GM23338 (cell line): ENCODE measurements at regions not wholly inside any gene's neighbourhood (a gene's known extent, or its start where the extent isn't known, plus 50 kb on each side); places are given as distances from the start of the nearest gene placed in this dataset.

Source experiments
- ATAC-seq: fragments of 200-7000 bp; cut with Tn5 transposase; 3 replicates; pipeline ENCODE4 v1.9.1; 2020
- DNase-seq: peaks from one replicate; pipeline ENCODE4 v3.0.0-alpha.2; 2015; ENCODE audit warnings: low spot score
- H2AFZ ChIP-seq: fragments of 200-600 bp; sonication (generic); 2 replicates; pipeline ENCODE4 v1.8.0; 2016; ENCODE audit warnings: antibody characterized with exemption, mild to moderate bottlenecking, moderate library complexity
- H3F3A ChIP-seq: fragments of 200-600 bp; sonication (generic); replicated peaks from 2 replicates; pipeline ENCODE4 v1.8.0; 2017; ENCODE audit warnings: antibody characterized with exemption, mixed run types, low read depth
- H3K27ac ChIP-seq: fragments of 200-600 bp; sonication (generic); 2 replicates; pipeline ENCODE4 v1.6.1; 2016; ENCODE audit warnings: low read depth
- H3K27me3 ChIP-seq: fragments of 200-600 bp; sonication (generic); 2 replicates; pipeline ENCODE4 v1.8.0; 2016; ENCODE audit warnings: mild to moderate bottlenecking, mixed run types, moderate library complexity; ENCODE audit not compliant: insufficient read depth
- H3K36me3 ChIP-seq: fragments of 200-600 bp; sonication (generic); 2 replicates; pipeline ENCODE4 v1.8.0; 2016; ENCODE audit warnings: mild to moderate bottlenecking; ENCODE audit not compliant: insufficient read depth
- H3K4me1 ChIP-seq: fragments of 200-600 bp; sonication (generic); 2 replicates; pipeline ENCODE4 v1.8.0; 2016; ENCODE audit warnings: mild to moderate bottlenecking, moderate library complexity; ENCODE audit not compliant: insufficient read depth
- H3K4me2 ChIP-seq: fragments of 200-600 bp; sonication (generic); 2 replicates; pipeline ENCODE4 v1.7.1; 2017; ENCODE audit warnings: mixed run types
- H3K4me3 ChIP-seq: fragments of 200-600 bp; sonication (generic); 2 replicates; pipeline ENCODE4 v1.6.1; 2016; ENCODE audit warnings: mixed run types
- H3K79me2 ChIP-seq: fragments of 200-600 bp; sonication (generic); replicated peaks from 2 replicates; pipeline ENCODE4 v1.8.0; 2017; ENCODE audit warnings: mild to moderate bottlenecking; ENCODE audit not compliant: insufficient read depth
- H3K9me2 ChIP-seq: fragments of 200-600 bp; sonication (generic); 2 replicates; pipeline ENCODE4 v1.8.0; 2017; ENCODE audit not compliant: insufficient read depth
- H4K20me1 ChIP-seq: fragments of 200-600 bp; sonication (generic); replicated peaks from 2 replicates; pipeline ENCODE4 v1.8.0; 2017; ENCODE audit warnings: mild to moderate bottlenecking; ENCODE audit not compliant: insufficient read depth
- H3K27ac Mint-ChIP-seq: 2 replicates; pipeline ENCODE4 v1.8.0; 2020; ENCODE audit warnings: inconsistent platforms, mild to moderate bottlenecking, moderate library complexity, mixed read lengths
- H3K27me3 Mint-ChIP-seq: 3 replicates; pipeline ENCODE4 v1.8.0; 2022; ENCODE audit warnings: low read depth, mild to moderate bottlenecking, moderate library complexity, mixed read lengths, inconsistent platforms; ENCODE audit not compliant: insufficient read depth, poor library complexity
- H3K36me3 Mint-ChIP-seq: 3 replicates; pipeline ENCODE4 v1.8.0; 2021; ENCODE audit warnings: low read depth, mild to moderate bottlenecking, inconsistent platforms, moderate library complexity, mixed read lengths
- H3K4me1 Mint-ChIP-seq: 3 replicates; pipeline ENCODE4 v1.8.0; 2020; ENCODE audit warnings: mild to moderate bottlenecking, inconsistent platforms, mixed read lengths
- H3K4me3 Mint-ChIP-seq: 3 replicates; pipeline ENCODE4 v1.8.0; 2021; ENCODE audit warnings: moderate library complexity, mild to moderate bottlenecking, inconsistent platforms, mixed read lengths
- H3K9me3 Mint-ChIP-seq: 3 replicates; pipeline ENCODE4 v1.8.0; 2020; ENCODE audit warnings: moderate library complexity, mild to moderate bottlenecking, inconsistent platforms, mixed read lengths
- CREB1 ChIP-seq: fragments of 250-450 bp; sonication (Bioruptor Pico); IDR thresholded peaks from 2 replicates; pipeline ENCODE4 v1.5.0; 2020; ENCODE audit warnings: low read depth, mild to moderate bottlenecking, moderate library complexity
- EZH2 ChIP-seq: fragments of 200-600 bp; sonication (generic); IDR thresholded peaks from one replicate; pipeline ENCODE4 v1.8.0; 2017; ENCODE audit warnings: antibody characterized with exemption, mild to moderate bottlenecking, low read depth; ENCODE audit not compliant: unreplicated experiment
- EZH2phosphoT487 ChIP-seq: fragments of 200-600 bp; sonication (generic); IDR thresholded peaks from one replicate; pipeline ENCODE4 v1.8.1; 2018; ENCODE audit warnings: antibody characterized with exemption; ENCODE audit not compliant: unreplicated experiment
- JUNB ChIP-seq: IDR thresholded peaks from one replicate; pipeline ENCODE4 v1.6.1; 2016; ENCODE audit warnings: antibody characterized with exemption; ENCODE audit not compliant: unreplicated experiment
- NANOG ChIP-seq: IDR thresholded peaks from 2 replicates; pipeline ENCODE4 v1.6.1; 2016; ENCODE audit warnings: antibody characterized with exemption, borderline replicate concordance
- POLR2AphosphoS5 ChIP-seq: IDR thresholded peaks from 2 replicates; pipeline ENCODE4 v1.6.1; 2016; ENCODE audit warnings: antibody characterized with exemption, low read depth
- STAT1 ChIP-seq: IDR thresholded peaks from one replicate; pipeline ENCODE4 v1.6.1; 2016; ENCODE audit warnings: antibody characterized with exemption; ENCODE audit not compliant: unreplicated experiment
- ZNF114 ChIP-seq: fragments of 250-450 bp; sonication (Bioruptor Pico); IDR thresholded peaks from 2 replicates; pipeline ENCODE4 v1.5.0; 2020; ENCODE audit warnings: mild to moderate bottlenecking, moderate library complexity
- ZNF331 ChIP-seq: fragments of 250-450 bp; sonication (Bioruptor Pico); IDR thresholded peaks from 2 replicates; pipeline ENCODE4 v1.5.0; 2020; ENCODE audit warnings: low read depth, mild to moderate bottlenecking, moderate library complexity
- TF ChIP-seq, protein P1 (sequence below): IDR thresholded peaks from 2 replicates; pipeline ENCODE4 v1.6.1; 2016; ENCODE audit warnings: antibody characterized with exemption
- TF ChIP-seq, protein P2 (sequence below): fragments of 250-450 bp; sonication (Bioruptor Pico); IDR thresholded peaks from 2 replicates; pipeline ENCODE4 v1.5.0; 2020; ENCODE audit warnings: mild to moderate bottlenecking, moderate library complexity
- TF ChIP-seq, protein P3 (sequence below): IDR thresholded peaks from one replicate; pipeline ENCODE4 v1.6.1; 2018; ENCODE audit warnings: antibody characterized with exemption; ENCODE audit not compliant: unreplicated experiment
- TF ChIP-seq, protein P4 (sequence below), 2 experiments: fragments of 200-600 bp in 1 of 2; sonication (generic) in 1 of 2; conservative IDR thresholded peaks; 2 replicates each; pipeline versions ENCODE4 v1.5.1 to v1.6.1; 2016 to 2017; ENCODE audit warnings: antibody characterized with exemption in 2 of 2, low read depth in 2 of 2, mild to moderate bottlenecking in 2 of 2, moderate library complexity in 1 of 2

DNA sequence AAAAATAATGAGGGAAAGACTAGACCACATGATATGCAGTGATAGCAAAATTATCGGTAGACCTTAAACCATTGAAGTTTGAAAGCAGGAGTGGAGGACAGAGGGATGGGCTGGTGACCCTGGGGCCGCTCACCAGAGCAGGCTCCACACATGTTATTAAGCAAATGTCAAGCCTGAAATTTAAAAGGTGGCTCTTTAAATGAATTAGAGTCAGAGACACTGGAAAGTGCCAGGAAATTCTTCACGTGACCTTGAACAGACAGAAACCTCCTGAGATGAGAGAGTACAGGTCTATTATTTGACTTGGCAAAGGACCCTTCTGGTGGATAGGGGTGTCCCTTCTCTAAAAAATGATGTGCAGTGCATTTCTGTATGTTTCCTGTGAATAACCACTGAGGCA, 111.0 kb upstream of the CPEB4 start:
- Mint-ChIP-seq H3K9me3 (no peaks in the 10 kb centered on the region), H3K4me3 (no peak overlapping the region), H3K27me3 (peaks cover 12% of the 10 kb centered on the region), H3K36me3 (no peaks in the 10 kb centered on the region), H3K4me1 (peaks cover 13% of the 10 kb centered on the region), H3K27ac (no peak overlapping the region)
- TF ChIP-seq EZH2: no peak
- no peak for TF ChIP-seq ZNF114 (CRISPR knock-in tag)
- TF ChIP-seq, protein P1, sequence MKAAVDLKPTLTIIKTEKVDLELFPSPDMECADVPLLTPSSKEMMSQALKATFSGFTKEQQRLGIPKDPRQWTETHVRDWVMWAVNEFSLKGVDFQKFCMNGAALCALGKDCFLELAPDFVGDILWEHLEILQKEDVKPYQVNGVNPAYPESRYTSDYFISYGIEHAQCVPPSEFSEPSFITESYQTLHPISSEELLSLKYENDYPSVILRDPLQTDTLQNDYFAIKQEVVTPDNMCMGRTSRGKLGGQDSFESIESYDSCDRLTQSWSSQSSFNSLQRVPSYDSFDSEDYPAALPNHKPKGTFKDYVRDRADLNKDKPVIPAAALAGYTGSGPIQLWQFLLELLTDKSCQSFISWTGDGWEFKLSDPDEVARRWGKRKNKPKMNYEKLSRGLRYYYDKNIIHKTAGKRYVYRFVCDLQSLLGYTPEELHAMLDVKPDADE: no peak
- TF ChIP-seq, protein P2, sequence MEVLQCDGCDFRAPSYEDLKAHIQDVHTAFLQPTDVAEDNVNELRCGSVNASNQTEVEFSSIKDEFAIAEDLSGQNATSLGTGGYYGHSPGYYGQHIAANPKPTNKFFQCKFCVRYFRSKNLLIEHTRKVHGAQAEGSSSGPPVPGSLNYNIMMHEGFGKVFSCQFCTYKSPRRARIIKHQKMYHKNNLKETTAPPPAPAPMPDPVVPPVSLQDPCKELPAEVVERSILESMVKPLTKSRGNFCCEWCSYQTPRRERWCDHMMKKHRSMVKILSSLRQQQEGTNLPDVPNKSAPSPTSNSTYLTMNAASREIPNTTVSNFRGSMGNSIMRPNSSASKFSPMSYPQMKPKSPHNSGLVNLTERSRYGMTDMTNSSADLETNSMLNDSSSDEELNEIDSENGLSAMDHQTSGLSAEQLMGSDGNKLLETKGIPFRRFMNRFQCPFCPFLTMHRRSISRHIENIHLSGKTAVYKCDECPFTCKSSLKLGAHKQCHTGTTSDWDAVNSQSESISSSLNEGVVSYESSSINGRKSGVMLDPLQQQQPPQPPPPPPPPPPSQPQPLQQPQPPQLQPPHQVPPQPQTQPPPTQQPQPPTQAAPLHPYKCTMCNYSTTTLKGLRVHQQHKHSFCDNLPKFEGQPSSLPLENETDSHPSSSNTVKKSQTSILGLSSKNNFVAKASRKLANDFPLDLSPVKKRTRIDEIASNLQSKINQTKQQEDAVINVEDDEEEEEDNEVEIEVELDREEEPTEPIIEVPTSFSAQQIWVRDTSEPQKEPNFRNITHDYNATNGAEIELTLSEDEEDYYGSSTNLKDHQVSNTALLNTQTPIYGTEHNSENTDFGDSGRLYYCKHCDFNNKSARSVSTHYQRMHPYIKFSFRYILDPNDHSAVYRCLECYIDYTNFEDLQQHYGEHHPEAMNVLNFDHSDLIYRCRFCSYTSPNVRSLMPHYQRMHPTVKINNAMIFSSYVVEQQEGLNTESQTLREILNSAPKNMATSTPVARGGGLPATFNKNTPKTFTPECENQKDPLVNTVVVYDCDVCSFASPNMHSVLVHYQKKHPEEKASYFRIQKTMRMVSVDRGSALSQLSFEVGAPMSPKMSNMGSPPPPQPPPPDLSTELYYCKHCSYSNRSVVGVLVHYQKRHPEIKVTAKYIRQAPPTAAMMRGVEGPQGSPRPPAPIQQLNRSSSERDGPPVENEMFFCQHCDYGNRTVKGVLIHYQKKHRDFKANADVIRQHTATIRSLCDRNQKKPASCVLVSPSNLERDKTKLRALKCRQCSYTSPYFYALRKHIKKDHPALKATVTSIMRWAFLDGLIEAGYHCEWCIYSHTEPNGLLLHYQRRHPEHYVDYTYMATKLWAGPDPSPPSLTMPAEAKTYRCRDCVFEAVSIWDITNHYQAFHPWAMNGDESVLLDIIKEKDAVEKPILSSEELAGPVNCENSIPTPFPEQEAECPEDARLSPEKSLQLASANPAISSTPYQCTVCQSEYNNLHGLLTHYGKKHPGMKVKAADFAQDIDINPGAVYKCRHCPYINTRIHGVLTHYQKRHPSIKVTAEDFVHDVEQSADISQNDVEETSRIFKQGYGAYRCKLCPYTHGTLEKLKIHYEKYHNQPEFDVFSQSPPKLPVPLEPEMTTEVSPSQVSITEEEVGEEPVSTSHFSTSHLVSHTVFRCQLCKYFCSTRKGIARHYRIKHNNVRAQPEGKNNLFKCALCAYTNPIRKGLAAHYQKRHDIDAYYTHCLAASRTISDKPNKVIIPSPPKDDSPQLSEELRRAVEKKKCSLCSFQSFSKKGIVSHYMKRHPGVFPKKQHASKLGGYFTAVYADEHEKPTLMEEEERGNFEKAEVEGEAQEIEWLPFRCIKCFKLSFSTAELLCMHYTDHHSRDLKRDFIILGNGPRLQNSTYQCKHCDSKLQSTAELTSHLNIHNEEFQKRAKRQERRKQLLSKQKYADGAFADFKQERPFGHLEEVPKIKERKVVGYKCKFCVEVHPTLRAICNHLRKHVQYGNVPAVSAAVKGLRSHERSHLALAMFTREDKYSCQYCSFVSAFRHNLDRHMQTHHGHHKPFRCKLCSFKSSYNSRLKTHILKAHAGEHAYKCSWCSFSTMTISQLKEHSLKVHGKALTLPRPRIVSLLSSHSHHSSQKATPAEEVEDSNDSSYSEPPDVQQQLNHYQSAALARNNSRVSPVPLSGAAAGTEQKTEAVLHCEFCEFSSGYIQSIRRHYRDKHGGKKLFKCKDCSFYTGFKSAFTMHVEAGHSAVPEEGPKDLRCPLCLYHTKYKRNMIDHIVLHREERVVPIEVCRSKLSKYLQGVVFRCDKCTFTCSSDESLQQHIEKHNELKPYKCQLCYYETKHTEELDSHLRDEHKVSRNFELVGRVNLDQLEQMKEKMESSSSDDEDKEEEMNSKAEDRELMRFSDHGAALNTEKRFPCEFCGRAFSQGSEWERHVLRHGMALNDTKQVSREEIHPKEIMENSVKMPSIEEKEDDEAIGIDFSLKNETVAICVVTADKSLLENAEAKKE: no peak
- TF ChIP-seq, protein P3, sequence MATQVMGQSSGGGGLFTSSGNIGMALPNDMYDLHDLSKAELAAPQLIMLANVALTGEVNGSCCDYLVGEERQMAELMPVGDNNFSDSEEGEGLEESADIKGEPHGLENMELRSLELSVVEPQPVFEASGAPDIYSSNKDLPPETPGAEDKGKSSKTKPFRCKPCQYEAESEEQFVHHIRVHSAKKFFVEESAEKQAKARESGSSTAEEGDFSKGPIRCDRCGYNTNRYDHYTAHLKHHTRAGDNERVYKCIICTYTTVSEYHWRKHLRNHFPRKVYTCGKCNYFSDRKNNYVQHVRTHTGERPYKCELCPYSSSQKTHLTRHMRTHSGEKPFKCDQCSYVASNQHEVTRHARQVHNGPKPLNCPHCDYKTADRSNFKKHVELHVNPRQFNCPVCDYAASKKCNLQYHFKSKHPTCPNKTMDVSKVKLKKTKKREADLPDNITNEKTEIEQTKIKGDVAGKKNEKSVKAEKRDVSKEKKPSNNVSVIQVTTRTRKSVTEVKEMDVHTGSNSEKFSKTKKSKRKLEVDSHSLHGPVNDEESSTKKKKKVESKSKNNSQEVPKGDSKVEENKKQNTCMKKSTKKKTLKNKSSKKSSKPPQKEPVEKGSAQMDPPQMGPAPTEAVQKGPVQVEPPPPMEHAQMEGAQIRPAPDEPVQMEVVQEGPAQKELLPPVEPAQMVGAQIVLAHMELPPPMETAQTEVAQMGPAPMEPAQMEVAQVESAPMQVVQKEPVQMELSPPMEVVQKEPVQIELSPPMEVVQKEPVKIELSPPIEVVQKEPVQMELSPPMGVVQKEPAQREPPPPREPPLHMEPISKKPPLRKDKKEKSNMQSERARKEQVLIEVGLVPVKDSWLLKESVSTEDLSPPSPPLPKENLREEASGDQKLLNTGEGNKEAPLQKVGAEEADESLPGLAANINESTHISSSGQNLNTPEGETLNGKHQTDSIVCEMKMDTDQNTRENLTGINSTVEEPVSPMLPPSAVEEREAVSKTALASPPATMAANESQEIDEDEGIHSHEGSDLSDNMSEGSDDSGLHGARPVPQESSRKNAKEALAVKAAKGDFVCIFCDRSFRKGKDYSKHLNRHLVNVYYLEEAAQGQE: no peak
- no peak for TF ChIP-seq NANOG
- no peak for TF ChIP-seq JUNB
- no peak for TF ChIP-seq ZNF331
- TF ChIP-seq CREB1 (CRISPR knock-in tag): no peak
- TF ChIP-seq, protein P4, sequence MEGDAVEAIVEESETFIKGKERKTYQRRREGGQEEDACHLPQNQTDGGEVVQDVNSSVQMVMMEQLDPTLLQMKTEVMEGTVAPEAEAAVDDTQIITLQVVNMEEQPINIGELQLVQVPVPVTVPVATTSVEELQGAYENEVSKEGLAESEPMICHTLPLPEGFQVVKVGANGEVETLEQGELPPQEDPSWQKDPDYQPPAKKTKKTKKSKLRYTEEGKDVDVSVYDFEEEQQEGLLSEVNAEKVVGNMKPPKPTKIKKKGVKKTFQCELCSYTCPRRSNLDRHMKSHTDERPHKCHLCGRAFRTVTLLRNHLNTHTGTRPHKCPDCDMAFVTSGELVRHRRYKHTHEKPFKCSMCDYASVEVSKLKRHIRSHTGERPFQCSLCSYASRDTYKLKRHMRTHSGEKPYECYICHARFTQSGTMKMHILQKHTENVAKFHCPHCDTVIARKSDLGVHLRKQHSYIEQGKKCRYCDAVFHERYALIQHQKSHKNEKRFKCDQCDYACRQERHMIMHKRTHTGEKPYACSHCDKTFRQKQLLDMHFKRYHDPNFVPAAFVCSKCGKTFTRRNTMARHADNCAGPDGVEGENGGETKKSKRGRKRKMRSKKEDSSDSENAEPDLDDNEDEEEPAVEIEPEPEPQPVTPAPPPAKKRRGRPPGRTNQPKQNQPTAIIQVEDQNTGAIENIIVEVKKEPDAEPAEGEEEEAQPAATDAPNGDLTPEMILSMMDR (conservative IDR thresholded peaks at IDR 0.05; ENCODE audit: low read depth in 2 of 2): no peak
- no peak for TF ChIP-seq STAT1
- TF ChIP-seq EZH2phosphoT487: no peak
- no peak for TF ChIP-seq POLR2AphosphoS5
- no peaks in the 10 kb centered on the region for H3K79me2 ChIP-seq
- no peaks in the 10 kb centered on the region for H3K36me3 ChIP-seq
- H3K27me3 ChIP-seq: no peaks in the 10 kb centered on the region
- no peak for DNase-seq
- peaks cover 3% of the 10 kb centered on the region; the same call in 1 of the 2 replicates for H3K4me1 ChIP-seq
- H4K20me1 ChIP-seq: no peaks in the 10 kb centered on the region
- ATAC-seq: no peak
- H2AFZ ChIP-seq: no peak overlapping the region
- no peaks in the 10 kb centered on the region for H3K9me2 ChIP-seq
- no peak overlapping the region for H3K4me2 ChIP-seq
- H3K27ac ChIP-seq: no peak overlapping the region
- H3K4me3 ChIP-seq: no peak overlapping the region
- H3F3A ChIP-seq: no peaks in the 10 kb centered on the region
